ENCODE measurements at regions not wholly inside any gene's neighbourhood (a gene's known extent, or its start where the extent isn't known, plus 50 kb on each side); places are given as distances from the start of the nearest gene placed in this dataset.

GRCh38 chr1:101310506-101310905, 73.7 kb downstream of the S1PR1 start:
- Mint-ChIP-seq H3K4me3 (peak overlapping the region in 3 of 4 donors; percentile 80 to 91 (median 86)), H3K36me3 (no peaks in the 10 kb centered on the region), H3K27ac (peak overlapping the region; percentile 93 to 98 (median 97)), H3K9me3 (no peaks in the 10 kb centered on the region), H3K27me3 (no peaks in the 10 kb centered on the region), H3K4me1 (peaks cover 52 to 63% (median 54%) of the 10 kb centered on the region in 3 donors)

- Mint-ChIP-seq H3K4me3 (peak overlapping the region in 1 of 4 donors; percentile 86), H3K27me3 (no peaks in the 10 kb centered on the region), H3K4me1 (peaks cover 52 to 63% (median 54%) of the 10 kb centered on the region in 3 donors), H3K9me3 (no peaks in the 10 kb centered on the region), H3K36me3 (no peaks in the 10 kb centered on the region), H3K27ac (peak overlapping the region; percentile 33 to 98 (median 76))
Observed at GRCh38 chr1:101311146-101311920, 74.5 kb downstream of the S1PR1 start.

GRCh38 chr1:101312147-101312546, 75.3 kb downstream of the S1PR1 start:
- H3K9me3 Mint-ChIP-seq = no peaks in the 10 kb centered on the region
- H3K4me1 Mint-ChIP-seq = peaks cover 48 to 61% (median 53%) of the 10 kb centered on the region in 3 donors
- no peaks in the 10 kb centered on the region for H3K27me3 Mint-ChIP-seq
- peak overlapping the region; percentile 33 to 90 (median 76) for H3K27ac Mint-ChIP-seq
- no peaks in the 10 kb centered on the region for H3K36me3 Mint-ChIP-seq
- peak overlapping the region in 1 of 4 donors; percentile 79 for H3K4me3 Mint-ChIP-seq

DNA sequence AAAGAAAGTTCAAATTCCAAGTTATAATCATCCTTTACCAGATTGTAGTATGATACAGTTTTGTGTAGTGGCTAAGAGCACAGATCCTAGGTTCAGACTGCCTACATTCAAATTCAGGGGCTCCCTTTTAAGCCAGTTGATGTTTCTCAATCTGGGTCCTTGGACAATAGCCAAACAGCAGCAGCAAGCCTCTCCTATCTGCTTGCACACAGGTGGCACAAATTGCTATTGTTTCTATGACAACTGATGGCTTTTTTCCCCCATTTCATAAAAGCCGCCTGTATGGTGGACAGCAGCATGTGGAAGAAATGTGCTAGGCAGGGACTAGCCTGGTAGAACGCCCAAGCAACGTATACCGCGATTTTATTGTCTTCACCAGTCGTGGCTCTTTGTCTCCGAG, 76.5 kb downstream of the S1PR1 start:
- Mint-ChIP-seq H3K27me3 (no peaks in the 10 kb centered on the region), H3K9me3 (no peaks in the 10 kb centered on the region), H3K36me3 (no peaks in the 10 kb centered on the region), H3K27ac (peak overlapping the region in 2 of 3 donors; percentile 12 to 48), H3K4me3 (no peak overlapping the region), H3K4me1 (peaks cover 36 to 49% (median 44%) of the 10 kb centered on the region in 3 donors)

DNA sequence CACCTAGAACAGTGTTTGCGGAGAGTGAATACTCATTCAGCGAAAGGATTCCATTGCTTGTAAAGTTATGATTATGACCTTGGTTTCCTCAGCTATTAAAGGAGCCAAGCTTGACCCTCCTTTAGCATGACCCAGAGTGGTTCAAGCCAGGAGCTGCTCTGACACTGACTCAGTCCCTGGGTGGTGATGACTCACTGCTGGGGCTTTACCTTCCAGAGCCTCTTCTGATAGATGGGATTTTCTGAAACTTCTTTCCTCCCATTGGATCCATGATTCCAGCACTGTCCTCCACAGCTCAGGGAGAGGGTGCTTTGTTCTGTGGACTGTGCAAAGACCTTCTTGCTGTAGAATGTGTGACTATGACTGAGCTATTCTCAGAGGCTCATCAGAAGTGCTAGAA, 77.4 kb downstream of the S1PR1 start:
- peaks cover 35 to 45% (median 42%) of the 10 kb centered on the region in 3 donors for H3K4me1 Mint-ChIP-seq
- no peaks in the 10 kb centered on the region for H3K27me3 Mint-ChIP-seq
- H3K27ac Mint-ChIP-seq = peak overlapping the region in 1 of 3 donors; percentile 48
- no peaks in the 10 kb centered on the region for H3K9me3 Mint-ChIP-seq
- H3K36me3 Mint-ChIP-seq = no peaks in the 10 kb centered on the region
- H3K4me3 Mint-ChIP-seq = no peak overlapping the region

DNA sequence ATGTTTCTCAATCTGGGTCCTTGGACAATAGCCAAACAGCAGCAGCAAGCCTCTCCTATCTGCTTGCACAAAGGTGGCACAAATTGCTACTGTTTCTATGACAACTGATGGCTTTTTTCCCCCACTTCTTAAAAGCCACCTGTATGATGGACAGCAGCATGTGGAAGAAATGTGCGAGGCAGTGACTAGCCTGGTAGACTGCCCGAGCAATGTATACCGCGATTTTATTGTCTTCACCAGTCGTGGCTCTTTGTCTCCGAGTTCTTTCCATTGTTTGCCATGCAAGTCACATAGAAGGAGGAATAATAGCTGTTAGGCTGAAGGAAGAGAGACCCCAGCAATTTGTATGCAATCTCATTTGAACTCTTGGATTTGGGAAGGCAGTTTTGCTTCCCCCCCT, 79.4 kb downstream of the S1PR1 start:
- no peaks in the 10 kb centered on the region for H3K36me3 Mint-ChIP-seq
- peaks cover 17 to 25% (median 23%) of the 10 kb centered on the region in 3 donors for H3K4me1 Mint-ChIP-seq
- H3K27me3 Mint-ChIP-seq = no peaks in the 10 kb centered on the region
- no peak overlapping the region for H3K4me3 Mint-ChIP-seq
- H3K9me3 Mint-ChIP-seq = no peaks in the 10 kb centered on the region
- H3K27ac Mint-ChIP-seq = no peak overlapping the region

DNA sequence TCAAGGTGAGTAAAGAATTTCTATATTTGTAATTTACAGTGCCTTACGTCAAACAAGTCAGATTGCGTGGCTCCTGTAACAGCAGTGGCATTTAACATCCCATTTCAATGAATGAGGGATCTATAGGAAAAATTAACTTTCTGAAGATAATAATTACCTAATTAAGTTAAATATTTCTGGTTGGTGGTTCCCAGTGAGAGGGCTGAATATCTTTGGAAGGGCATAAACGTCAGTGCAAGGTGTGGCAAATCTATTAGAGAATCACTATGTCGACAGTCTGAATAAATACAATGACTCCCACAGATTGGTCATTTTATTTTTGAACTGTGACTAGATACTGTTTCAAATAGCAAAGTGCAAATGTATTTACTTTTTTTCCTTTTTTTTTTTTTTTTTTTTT, 80.0 kb downstream of the S1PR1 start:
- no peaks in the 10 kb centered on the region for H3K9me3 Mint-ChIP-seq
- no peaks in the 10 kb centered on the region for H3K27me3 Mint-ChIP-seq
- H3K4me1 Mint-ChIP-seq = peaks cover 13 to 20% (median 19%) of the 10 kb centered on the region in 3 donors
- H3K4me3 Mint-ChIP-seq = no peak overlapping the region
- no peak overlapping the region for H3K27ac Mint-ChIP-seq
- H3K36me3 Mint-ChIP-seq = no peaks in the 10 kb centered on the region

GRCh38 chr1:101317590-101317989, 80.8 kb downstream of the S1PR1 start:
- no peaks in the 10 kb centered on the region for H3K27me3 Mint-ChIP-seq
- no peaks in the 10 kb centered on the region for H3K9me3 Mint-ChIP-seq
- H3K36me3 Mint-ChIP-seq = no peaks in the 10 kb centered on the region
- peak overlapping the region in 1 of 3 donors; percentile 85 for H3K27ac Mint-ChIP-seq
- no peak overlapping the region for H3K4me3 Mint-ChIP-seq
- H3K4me1 Mint-ChIP-seq = peaks cover 9 to 14% (median 13%) of the 10 kb centered on the region in 3 donors

DNA sequence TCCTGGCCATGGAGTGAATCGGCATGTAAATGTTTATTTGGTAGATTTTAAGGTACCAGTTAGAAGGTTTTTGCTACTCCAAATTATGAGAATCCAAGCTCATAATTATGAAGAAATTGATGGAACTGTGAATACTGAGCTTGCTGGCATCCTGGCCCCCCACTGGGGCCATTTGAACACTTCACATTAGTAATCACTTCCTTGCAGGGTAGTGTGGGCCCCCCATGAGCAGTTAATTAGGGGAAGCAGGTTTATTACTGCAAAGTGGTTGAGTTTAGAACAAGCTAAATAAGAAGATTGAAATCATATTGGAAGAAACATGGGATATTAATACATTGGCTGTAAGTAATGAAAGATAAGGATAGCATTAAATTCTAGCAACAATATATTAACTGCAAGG, 86.7 kb downstream of the S1PR1 start:
- H3K4me1 Mint-ChIP-seq = peaks cover 0 to 12% (median 7%) of the 10 kb centered on the region in 3 donors
- no peaks in the 10 kb centered on the region for H3K36me3 Mint-ChIP-seq
- H3K9me3 Mint-ChIP-seq = peaks cover 0 to 2% (median 0%) of the 10 kb centered on the region in 3 donors
- H3K4me3 Mint-ChIP-seq = peak overlapping the region in 1 of 4 donors; percentile 64
- H3K27me3 Mint-ChIP-seq = peaks cover 5% of the 10 kb centered on the region
- no peak overlapping the region for H3K27ac Mint-ChIP-seq

GRCh38 chr1:101325144-101325543, 88.3 kb downstream of the S1PR1 start:
- peak overlapping the region in 1 of 3 donors; percentile 45 for H3K27ac Mint-ChIP-seq
- peaks cover 0 to 2% (median 0%) of the 10 kb centered on the region in 3 donors for H3K9me3 Mint-ChIP-seq
- H3K4me3 Mint-ChIP-seq = no peak overlapping the region
- peaks cover 0 to 12% (median 7%) of the 10 kb centered on the region in 3 donors for H3K4me1 Mint-ChIP-seq
- no peaks in the 10 kb centered on the region for H3K36me3 Mint-ChIP-seq
- peaks cover 5% of the 10 kb centered on the region for H3K27me3 Mint-ChIP-seq

- Mint-ChIP-seq H3K27ac (peak overlapping the region in 1 of 3 donors; percentile 34), H3K27me3 (peaks cover 5% of the 10 kb centered on the region), H3K4me1 (peaks cover 0 to 1% (median 0%) of the 10 kb centered on the region in 3 donors), H3K36me3 (peaks cover 2% of the 10 kb centered on the region), H3K4me3 (no peak overlapping the region), H3K9me3 (peaks cover 6 to 15% (median 10%) of the 10 kb centered on the region in 3 donors)
Observed at GRCh38 chr1:101330427-101331130, 93.8 kb downstream of the S1PR1 start.

- peaks cover 6 to 15% (median 10%) of the 10 kb centered on the region in 3 donors for H3K9me3 Mint-ChIP-seq
- peaks cover 6% of the 10 kb centered on the region for H3K27me3 Mint-ChIP-seq
- no peak overlapping the region for H3K4me3 Mint-ChIP-seq
- H3K36me3 Mint-ChIP-seq = peaks cover 2% of the 10 kb centered on the region
- H3K4me1 Mint-ChIP-seq = no peaks in the 10 kb centered on the region
- peak overlapping the region in 1 of 3 donors; percentile 14 for H3K27ac Mint-ChIP-seq
Observed at GRCh38 chr1:101331794-101332193, 95.0 kb downstream of the S1PR1 start.

GRCh38 chr1:101332633-101333032, 95.8 kb downstream of the S1PR1 start:
- no peak overlapping the region for H3K4me3 Mint-ChIP-seq
- no peaks in the 10 kb centered on the region for H3K4me1 Mint-ChIP-seq
- no peak overlapping the region for H3K27ac Mint-ChIP-seq
- peaks cover 2% of the 10 kb centered on the region for H3K36me3 Mint-ChIP-seq
- H3K9me3 Mint-ChIP-seq = peaks cover 6 to 15% (median 10%) of the 10 kb centered on the region in 3 donors
- peaks cover 6% of the 10 kb centered on the region for H3K27me3 Mint-ChIP-seq

DNA sequence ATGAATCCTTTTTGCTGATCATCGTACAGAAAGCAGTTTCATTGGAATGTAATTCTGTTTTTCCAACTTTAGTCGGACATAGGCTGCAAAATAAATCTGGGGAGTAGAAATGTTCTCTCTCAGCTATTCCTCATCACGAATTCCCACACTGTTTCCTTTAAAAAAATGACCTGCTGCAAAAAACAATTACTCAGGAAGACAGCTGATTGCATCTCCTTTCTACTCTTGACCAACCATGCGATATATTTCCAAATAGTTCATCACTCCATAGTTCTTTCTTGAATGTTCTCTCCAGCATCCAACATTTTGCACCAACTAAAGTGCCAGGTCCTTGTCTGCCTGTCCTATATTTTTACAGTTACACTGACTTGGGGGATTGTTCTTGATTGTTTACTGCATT, 96.4 kb downstream of the S1PR1 start:
- Mint-ChIP-seq H3K27ac (no peak overlapping the region), H3K27me3 (peaks cover 6% of the 10 kb centered on the region), H3K9me3 (peaks cover 6 to 15% (median 8%) of the 10 kb centered on the region in 3 donors), H3K4me3 (no peak overlapping the region), H3K36me3 (peaks cover 2% of the 10 kb centered on the region), H3K4me1 (no peaks in the 10 kb centered on the region)

DNA sequence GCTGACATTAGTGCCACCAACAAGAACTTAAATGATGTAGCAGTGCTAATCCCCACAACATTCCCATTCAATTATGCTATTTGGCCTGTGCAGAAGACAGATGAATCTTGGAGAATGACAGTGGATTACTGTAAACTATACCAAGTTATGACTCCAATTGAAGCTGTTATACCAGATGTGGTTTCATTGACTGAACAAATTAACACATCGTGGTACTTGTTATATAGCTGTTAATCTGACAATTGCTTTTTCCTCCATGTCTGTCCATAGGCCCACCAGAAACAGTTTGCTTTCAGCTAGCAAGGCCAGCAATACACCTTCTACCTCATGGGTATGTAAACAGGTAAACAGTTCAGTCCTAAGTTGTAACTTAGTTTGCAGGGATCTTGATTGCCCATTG, 101.1 kb downstream of the S1PR1 start:
- Mint-ChIP-seq H3K9me3 (peaks cover 0 to 5% (median 4%) of the 10 kb centered on the region in 3 donors), H3K27ac (no peak overlapping the region), H3K36me3 (no peaks in the 10 kb centered on the region), H3K4me1 (no peaks in the 10 kb centered on the region), H3K27me3 (peaks cover 8% of the 10 kb centered on the region), H3K4me3 (no peak overlapping the region)
